Activated naive CD4-positive, alpha-beta T cell treated with anti-CD3 and anti-CD28 coated beads for 36 hours (primary cell): ENCODE measurements at regions not wholly inside any gene's neighbourhood (a gene's known extent, or its start where the extent isn't known, plus 50 kb on each side); places are given as distances from the start of the nearest gene placed in this dataset.

Source experiments
- CTCF ChIA-PET: fragments of 350-600 bp; sonication (Branson Sonifier 250); formaldehyde crosslinking; loops from one replicate; lab custom pipeline; 2021; ENCODE audit warnings: antibody characterized with exemption; lab: Charles Lee
- DNase-seq: peaks from one replicate; pipeline ENCODE4 v3.0.0-alpha.2; 2020
- H3K27ac Mint-ChIP-seq: one replicate; pipeline ENCODE4 v1.8.0; 2021; ENCODE audit warnings: mild to moderate bottlenecking, mixed read lengths
- H3K27me3 Mint-ChIP-seq: one replicate; pipeline ENCODE4 v1.8.0; 2021; ENCODE audit warnings: low read depth, mixed read lengths
- H3K36me3 Mint-ChIP-seq: one replicate; pipeline ENCODE4 v1.8.0; 2021; ENCODE audit warnings: low read depth, mixed read lengths
- H3K4me1 Mint-ChIP-seq: one replicate; pipeline ENCODE4 v1.8.0; 2021; ENCODE audit warnings: low read depth, mixed read lengths
- H3K4me3 Mint-ChIP-seq: one replicate; pipeline ENCODE4 v1.8.0; 2021; ENCODE audit warnings: mild to moderate bottlenecking, moderate library complexity, mixed read lengths
- H3K9me3 Mint-ChIP-seq: one replicate; pipeline ENCODE4 v1.8.0; 2021; ENCODE audit warnings: mixed read lengths
- intact Hi-C: fragments of 100-400 bp; cut with micrococcal nuclease; formaldehyde crosslinking; loops from one replicate; pipeline ENCODE4 v1.15.1; 2023

DNA sequence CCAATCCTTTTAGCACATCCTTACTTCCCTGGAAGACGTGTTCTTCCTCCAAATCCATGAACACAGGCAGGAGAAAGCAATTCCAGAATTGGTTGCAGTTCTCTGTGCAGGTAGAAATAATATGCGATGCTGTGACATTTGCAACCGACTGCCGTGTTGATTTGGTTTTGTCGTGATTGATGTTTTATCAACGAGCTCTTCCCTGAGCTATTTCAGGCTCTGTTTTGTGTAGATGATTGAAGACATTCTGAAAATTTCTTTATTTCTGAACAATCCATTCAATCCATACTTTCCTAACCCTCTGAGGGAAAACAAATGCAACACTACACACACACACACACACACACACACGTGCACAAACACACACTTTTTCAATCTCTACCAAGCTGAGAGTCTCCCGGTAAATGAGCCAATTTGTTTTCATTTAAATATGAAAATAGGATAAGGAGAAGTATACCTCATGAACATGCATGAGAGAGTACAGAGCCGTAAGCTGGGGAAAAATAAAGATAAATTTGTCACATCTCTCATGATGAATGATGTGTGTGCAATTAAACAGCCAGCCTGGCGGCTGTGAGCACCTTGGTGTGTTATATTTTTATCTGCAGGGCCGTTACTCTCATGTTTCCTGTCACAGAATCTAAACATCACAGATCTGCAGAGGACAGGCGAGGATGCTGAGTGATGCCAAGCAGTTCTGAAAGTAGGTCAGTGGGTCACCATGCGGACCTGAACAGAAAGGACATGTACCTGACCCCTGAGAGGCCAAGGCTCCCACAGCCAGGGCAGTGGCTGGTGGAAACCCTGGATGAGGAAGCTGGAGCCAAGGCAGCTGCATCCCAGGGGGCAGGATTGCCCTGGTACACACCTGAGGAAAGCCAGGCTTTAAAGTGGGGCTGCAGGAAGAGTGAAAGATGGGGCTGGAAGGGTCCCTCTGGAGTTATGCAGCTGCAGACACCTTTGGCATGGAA is 64.8 kb downstream of the PDCL3 start:
- CTCF ChIA-PET = interaction anchor here (1.9 to 6.5 kb wide), 2 partner anchors 19 to 21 kb away, joined by 4 to 37 read pairs; no protein-coding TSS in a partner anchor
- Mint-ChIP-seq H3K4me1 (peaks cover 22% of the 10 kb centered on the region), H3K36me3 (no peaks in the 10 kb centered on the region), H3K27me3 (no peaks in the 10 kb centered on the region), H3K4me3 (no peak overlapping the region), H3K9me3 (no peaks in the 10 kb centered on the region), H3K27ac (no peak overlapping the region)
- intact Hi-C loops = no loop called here
- no peak for DNase-seq

GRCh38 chr2:100628506-100628905 is 65.7 kb downstream of the PDCL3 start:
- H3K36me3 Mint-ChIP-seq = no peaks in the 10 kb centered on the region
- no peaks in the 10 kb centered on the region for H3K9me3 Mint-ChIP-seq
- H3K4me1 Mint-ChIP-seq = peaks cover 22% of the 10 kb centered on the region
- no peak overlapping the region for H3K4me3 Mint-ChIP-seq
- intact Hi-C loops = no loop called here
- no peaks in the 10 kb centered on the region for H3K27me3 Mint-ChIP-seq
- no peak for DNase-seq
- H3K27ac Mint-ChIP-seq = no peak overlapping the region
- CTCF ChIA-PET = interaction anchor here (6.5 kb wide), 1 partner anchor 19 kb away, joined by 37 read pairs; no protein-coding TSS in a partner anchor

- peaks cover 22% of the 10 kb centered on the region for H3K4me1 Mint-ChIP-seq
- intact Hi-C loops = no loop called here
- H3K4me3 Mint-ChIP-seq = no peak overlapping the region
- no peaks in the 10 kb centered on the region for H3K9me3 Mint-ChIP-seq
- no peak for DNase-seq
- H3K27me3 Mint-ChIP-seq = no peaks in the 10 kb centered on the region
- CTCF ChIA-PET = interaction anchor here (0.8 to 6.5 kb wide), 4 partner anchors 18 to 356 kb away, joined by 3 to 37 read pairs (median 3); no protein-coding TSS in a partner anchor
- H3K27ac Mint-ChIP-seq = no peak overlapping the region
- H3K36me3 Mint-ChIP-seq = no peaks in the 10 kb centered on the region
These were observed 66.5 kb downstream of the PDCL3 start for GRCh38 chr2:100629309-100629708.

DNA sequence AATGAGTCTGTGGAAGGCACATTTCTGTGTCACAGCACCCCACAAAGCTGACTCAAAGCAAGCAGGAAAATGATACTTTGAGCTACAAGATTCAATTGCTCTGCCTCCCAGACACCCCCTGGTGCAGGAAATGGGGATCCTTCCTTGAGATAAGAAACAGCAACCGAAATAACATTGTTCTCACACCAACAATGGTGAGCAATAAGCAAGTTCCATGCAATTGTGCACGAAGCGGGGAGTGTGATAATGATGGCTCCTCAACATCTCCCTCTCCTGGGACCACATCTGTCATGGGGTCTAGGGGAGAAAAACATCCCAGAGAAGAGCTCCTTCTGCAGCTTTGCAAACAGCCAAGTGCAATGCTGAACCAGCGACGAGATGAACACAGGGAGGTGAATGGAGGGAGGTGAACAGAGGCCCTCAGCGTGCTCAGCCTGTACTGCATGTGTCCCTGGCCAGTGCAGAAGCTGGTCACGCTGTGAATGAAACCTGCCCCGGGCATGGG is 67.7 kb downstream of the PDCL3 start:
- CTCF ChIA-PET = interaction anchor here (0.9 to 6.5 kb wide), 6 partner anchors 19 to 575 kb away, joined by 3 to 37 read pairs (median 3); no protein-coding TSS in a partner anchor
- Mint-ChIP-seq H3K4me1 (peaks cover 22% of the 10 kb centered on the region), H3K36me3 (no peaks in the 10 kb centered on the region), H3K27me3 (no peaks in the 10 kb centered on the region), H3K27ac (no peak overlapping the region), H3K9me3 (no peaks in the 10 kb centered on the region), H3K4me3 (no peak overlapping the region)
- intact Hi-C loops = loop anchor here (2.0 kb wide), 1 partner anchor 14 kb away; no protein-coding TSS in a partner anchor
- DNase-seq = peak; percentile 64

- DNase-seq = no peak
- Mint-ChIP-seq H3K4me3 (no peak overlapping the region), H3K4me1 (peaks cover 22% of the 10 kb centered on the region), H3K9me3 (no peaks in the 10 kb centered on the region), H3K27ac (no peak overlapping the region), H3K27me3 (no peaks in the 10 kb centered on the region), H3K36me3 (no peaks in the 10 kb centered on the region)
- CTCF ChIA-PET = interaction anchor here (1.7 to 6.5 kb wide), 2 partner anchors 17 to 23 kb away, joined by 4 to 37 read pairs; no protein-coding TSS in a partner anchor
- intact Hi-C loops = no loop called here
These were observed 69.2 kb downstream of the PDCL3 start for GRCh38 chr2:100632037-100632436.

GRCh38 chr2:100632759-100633158 is 70.0 kb downstream of the PDCL3 start:
- no peak for DNase-seq
- Mint-ChIP-seq H3K4me3 (no peak overlapping the region), H3K9me3 (no peaks in the 10 kb centered on the region), H3K4me1 (peaks cover 20% of the 10 kb centered on the region), H3K27me3 (no peaks in the 10 kb centered on the region), H3K27ac (no peak overlapping the region), H3K36me3 (no peaks in the 10 kb centered on the region)
- intact Hi-C loops = no loop called here
- CTCF ChIA-PET = interaction anchor here (1.7 to 6.5 kb wide), 2 partner anchors 17 to 24 kb away, joined by 4 to 37 read pairs; no protein-coding TSS in a partner anchor

GRCh38 chr2:100639588-100640390 is 77.0 kb downstream of the PDCL3 start:
- DNase-seq = no peak
- intact Hi-C loops = no loop called here
- CTCF ChIA-PET = interaction anchor here (0.6 to 1.0 kb wide), 4 partner anchors 29 to 346 kb away, joined by 3 to 6 read pairs (median 4); no protein-coding TSS in a partner anchor
- no peaks in the 10 kb centered on the region for H3K27me3 Mint-ChIP-seq
- peaks cover 45% of the 10 kb centered on the region for H3K4me1 Mint-ChIP-seq
- H3K4me3 Mint-ChIP-seq = no peak overlapping the region
- H3K36me3 Mint-ChIP-seq = no peaks in the 10 kb centered on the region
- no peak overlapping the region for H3K27ac Mint-ChIP-seq
- H3K9me3 Mint-ChIP-seq = no peaks in the 10 kb centered on the region

DNA sequence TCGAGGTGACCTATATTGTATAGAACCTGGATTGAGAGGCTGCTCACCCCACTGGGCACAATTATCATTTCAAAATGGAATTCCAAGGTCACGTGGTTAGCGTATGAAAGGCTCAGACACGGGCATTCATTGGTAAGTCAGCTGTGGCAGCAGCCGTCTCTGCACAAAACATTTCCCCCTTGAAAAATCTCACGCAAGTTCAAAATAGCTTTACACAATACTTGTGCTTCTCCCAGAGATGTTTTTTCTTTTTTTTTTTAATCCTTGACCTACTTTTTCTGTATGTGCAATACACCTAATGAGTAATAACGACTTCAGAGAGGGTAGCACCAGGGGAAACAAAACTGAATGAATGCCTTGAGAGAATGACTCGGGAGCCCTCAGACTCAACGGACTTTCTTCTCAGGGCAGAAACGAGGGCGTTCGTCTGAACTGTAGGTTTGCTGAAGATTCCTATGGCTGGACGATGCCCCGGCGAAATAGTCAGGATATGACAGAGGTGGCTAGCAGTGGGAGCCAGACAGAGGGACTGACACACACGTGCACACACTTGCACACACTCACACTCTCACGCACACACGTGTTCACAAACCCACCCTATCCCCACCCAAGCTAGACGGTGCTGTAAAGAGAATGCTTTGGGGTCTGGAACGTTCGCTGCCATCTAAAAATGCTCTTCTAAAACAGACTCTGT is 77.8 kb downstream of the PDCL3 start:
- Mint-ChIP-seq H3K36me3 (no peaks in the 10 kb centered on the region), H3K9me3 (no peaks in the 10 kb centered on the region), H3K4me3 (no peak overlapping the region), H3K27me3 (no peaks in the 10 kb centered on the region), H3K4me1 (peaks cover 47% of the 10 kb centered on the region), H3K27ac (no peak overlapping the region)
- no peak for DNase-seq
- CTCF ChIA-PET = interaction anchor here (0.6 kb wide), 1 partner anchor 49 kb away, joined by 4 read pairs; no protein-coding TSS in a partner anchor
- intact Hi-C loops = no loop called here

GRCh38 chr2:100641125-100641435 is 78.3 kb downstream of the PDCL3 start:
- Mint-ChIP-seq H3K27me3 (no peaks in the 10 kb centered on the region), H3K27ac (no peak overlapping the region), H3K4me3 (no peak overlapping the region), H3K4me1 (peaks cover 49% of the 10 kb centered on the region), H3K36me3 (no peaks in the 10 kb centered on the region), H3K9me3 (no peaks in the 10 kb centered on the region)
- DNase-seq = no peak
- intact Hi-C loops = no loop called here
- CTCF ChIA-PET = interaction anchor here (1.3 to 2.4 kb wide), 3 partner anchors 24 to 34 kb away, joined by 4 to 7 read pairs (median 4); no protein-coding TSS in a partner anchor

DNA sequence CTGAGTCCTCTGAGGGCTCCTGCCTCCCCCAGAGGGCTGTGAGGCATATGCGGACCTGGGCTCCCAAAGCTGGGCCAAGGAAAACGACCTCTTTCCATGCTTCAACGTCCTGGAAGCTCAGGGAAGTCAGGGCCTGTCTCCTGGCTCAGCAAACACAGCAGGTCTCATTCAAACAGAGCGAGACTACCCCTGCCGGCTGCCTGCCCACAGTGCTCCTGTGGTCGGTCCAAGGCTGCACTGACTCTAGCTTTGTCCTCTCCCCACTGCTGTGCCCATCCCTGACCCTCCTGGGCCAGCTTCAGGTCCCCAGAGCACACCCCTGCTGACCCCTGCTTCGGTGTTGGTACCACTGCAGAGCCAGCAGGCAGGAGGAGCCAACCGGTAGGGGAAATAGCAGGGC is 79.6 kb downstream of the PDCL3 start:
- no peak overlapping the region for H3K4me3 Mint-ChIP-seq
- intact Hi-C loops = no loop called here

GRCh38 chr2:100643467-100643866 is 80.7 kb downstream of the PDCL3 start:
- H3K27ac Mint-ChIP-seq = no peak overlapping the region
- CTCF ChIA-PET = interaction anchor here (0.6 to 2.4 kb wide), 2 partner anchors 33 to 73 kb away, joined by 3 to 7 read pairs; no protein-coding TSS in a partner anchor
- intact Hi-C loops = no loop called here
- no peak overlapping the region for H3K4me3 Mint-ChIP-seq
- peaks cover 4% of the 10 kb centered on the region for H3K9me3 Mint-ChIP-seq
- H3K27me3 Mint-ChIP-seq = no peaks in the 10 kb centered on the region
- H3K36me3 Mint-ChIP-seq = no peaks in the 10 kb centered on the region
- peaks cover 49% of the 10 kb centered on the region for H3K4me1 Mint-ChIP-seq
- DNase-seq = no peak

More for the DNA sequence above, 79.6 kb downstream of the PDCL3 start:
- DNase-seq = no peak
- CTCF ChIA-PET = interaction anchor here (0.7 to 2.4 kb wide), 5 partner anchors 19 to 33 kb away, joined by 3 to 7 read pairs (median 4); no protein-coding TSS in a partner anchor
- Mint-ChIP-seq H3K36me3 (no peaks in the 10 kb centered on the region), H3K9me3 (no peaks in the 10 kb centered on the region), H3K27ac (no peak overlapping the region), H3K4me1 (peaks cover 49% of the 10 kb centered on the region), H3K27me3 (no peaks in the 10 kb centered on the region)
